ENCODE measurements at regions not wholly inside any gene's neighbourhood (a gene's known extent, or its start where the extent isn't known, plus 50 kb on each side); places are given as distances from the start of the nearest gene placed in this dataset.

GRCh38 chr2:22628906-22629305, 756.1 kb upstream of the KLHL29 start:
- ATAC-seq (no peak), DNase-seq (ENCODE audit: low spot score) (no peak), FAIRE-seq (no peak)
- Histone ChIP-seq H3K27me3 (ENCODE audit: control insufficient read depth in 1 of 2, insufficient read depth in 2 of 2, low read length in 2 of 2) (no peaks in the 10 kb centered on the region), H3K9me3 (ENCODE audit: low read length) (peaks cover 63% of the 10 kb centered on the region), H3K36me3 (replicated peaks in 1 of 2; ENCODE audit: control insufficient read depth in 1 of 2, insufficient read depth in 2 of 2, low read length in 2 of 2) (no peaks in the 10 kb centered on the region), H3K4me1 (ENCODE audit: insufficient read depth, low read length) (no peaks in the 10 kb centered on the region), H3K4me3 (replicated peaks in 1 of 3; ENCODE audit: insufficient read depth in 1 of 3, low read depth in 2 of 3, low read length in 3 of 3) (no peak overlapping the region), H2AFZ (ENCODE audit: low read length) (no peak overlapping the region), H3K9ac (ENCODE audit: insufficient read depth, low read depth, low read length) (no peak overlapping the region), H4K20me1 (ENCODE audit: insufficient read depth, low read length) (no peaks in the 10 kb centered on the region), H3K27ac (ENCODE audit: extremely low read length, insufficient read depth, low read length) (no peak overlapping the region), H3K79me2 (ENCODE audit: insufficient read depth, low read length) (no peaks in the 10 kb centered on the region), H3K4me2 (ENCODE audit: low read depth, low read length) (no peak overlapping the region)
- intact Hi-C loops (cut with micrococcal nuclease; ENCODE audit: unreplicated experiment) = no loop called here
- BruUV-seq (replicated peaks) = no TSS peak
- TF ChIP-seq PAX8 (CRISPR knock-in tag; IDR thresholded peaks at IDR 0.05; ENCODE audit: borderline replicate concordance) (no peak), ZNF510 (CRISPR knock-in tag; IDR thresholded peaks at IDR 0.05; ENCODE audit: low read depth) (no peak), MTF2 (CRISPR knock-in tag; IDR thresholded peaks at IDR 0.05; ENCODE audit: borderline replicate concordance) (no peak), ZKSCAN1 (IDR thresholded peaks at IDR 0.05; ENCODE audit: low read length) (no peak), PHF8 (CRISPR knock-in tag; IDR thresholded peaks at IDR 0.05) (no peak), TBP (CRISPR knock-in tag; IDR thresholded peaks at IDR 0.05) (no peak), TERF1 (CRISPR knock-in tag; IDR thresholded peaks at IDR 0.05) (no peak), PHB2 (IDR thresholded peaks at IDR 0.05; ENCODE audit: partially characterized antibody) (no peak), ZNF775 (CRISPR knock-in tag; IDR thresholded peaks at IDR 0.05; ENCODE audit: borderline replicate concordance) (no peak)
- in situ Hi-C loops (cut with HindIII; ENCODE audit: extremely low pct_ligation_motif_present, low pct_unique_long_range_greater_than_20kb) = no loop called here
- ChIA-PET CTCF (ENCODE audit: low intra/inter-chr PET ratio, low total read pairs) (no interaction called here), POLR2A (no interaction called here)
- WGBS (ENCODE audit: low lambda C conversion rate) = 23% methylated on average over 3 of the region's 3 CpGs

GRCh38 chr2:22634167-22634566, 750.8 kb upstream of the KLHL29 start:
- intact Hi-C loops (cut with micrococcal nuclease; ENCODE audit: unreplicated experiment) = no loop called here
- no peak overlapping the region for H3K27ac ChIP-seq (ENCODE audit: extremely low read length, insufficient read depth, low read length)
- H3K36me3 ChIP-seq (replicated peaks in 1 of 2; ENCODE audit: control insufficient read depth in 1 of 2, insufficient read depth in 2 of 2, low read length in 2 of 2) = no peaks in the 10 kb centered on the region
- H3K4me1 ChIP-seq (ENCODE audit: insufficient read depth, low read length) = no peaks in the 10 kb centered on the region
- no peak overlapping the region for H2AFZ ChIP-seq (ENCODE audit: low read length)
- DNase-seq (ENCODE audit: low spot score) (no peak), ATAC-seq (no peak), FAIRE-seq (no peak)
- no peak overlapping the region for H3K4me3 ChIP-seq (replicated peaks in 1 of 3; ENCODE audit: insufficient read depth in 1 of 3, low read depth in 2 of 3, low read length in 3 of 3)
- no peaks in the 10 kb centered on the region for H3K27me3 ChIP-seq (ENCODE audit: control insufficient read depth in 1 of 2, insufficient read depth in 2 of 2, low read length in 2 of 2)
- CTCF ChIA-PET (ENCODE audit: low intra/inter-chr PET ratio, low total read pairs) = no interaction called here
- H4K20me1 ChIP-seq (ENCODE audit: insufficient read depth, low read length) = no peaks in the 10 kb centered on the region
- no TSS peak for BruUV-seq (replicated peaks)
- in situ Hi-C loops (cut with HindIII; ENCODE audit: extremely low pct_ligation_motif_present, low pct_unique_long_range_greater_than_20kb) = no loop called here
- H3K4me2 ChIP-seq (ENCODE audit: low read depth, low read length) = no peak overlapping the region
- no peak overlapping the region for H3K9ac ChIP-seq (ENCODE audit: insufficient read depth, low read depth, low read length)
- 64% methylated on average over 3 of the region's 3 CpGs for WGBS (ENCODE audit: low lambda C conversion rate)
- peaks cover 81% of the 10 kb centered on the region for H3K9me3 ChIP-seq (ENCODE audit: low read length)
- H3K79me2 ChIP-seq (ENCODE audit: insufficient read depth, low read length) = no peaks in the 10 kb centered on the region
- POLR2A ChIA-PET = no interaction called here
- TF ChIP-seq GABPB1 (CRISPR knock-in tag; IDR thresholded peaks at IDR 0.05) (no peak), ZNF839 (CRISPR knock-in tag; IDR thresholded peaks at IDR 0.05; ENCODE audit: borderline replicate concordance) (no peak), ZNF121 (CRISPR knock-in tag; IDR thresholded peaks at IDR 0.05) (no peak), ZNF883 (CRISPR knock-in tag; IDR thresholded peaks at IDR 0.05; ENCODE audit: not compliant biosample characterization) (no peak), GATAD1 (CRISPR knock-in tag; IDR thresholded peaks at IDR 0.05) (no peak), ZNF747 (CRISPR knock-in tag; IDR thresholded peaks at IDR 0.05; ENCODE audit: borderline replicate concordance) (no peak), AKAP8 (CRISPR knock-in tag; IDR thresholded peaks at IDR 0.05) (no peak), TIGD3 (CRISPR knock-in tag; IDR thresholded peaks at IDR 0.05; ENCODE audit: borderline replicate concordance) (no peak), PHF8 (CRISPR knock-in tag; IDR thresholded peaks at IDR 0.05) (no peak), ZNF282 (IDR thresholded peaks at IDR 0.05; ENCODE audit: partially characterized antibody) (no peak), ZNF670 (CRISPR knock-in tag; IDR thresholded peaks at IDR 0.05; ENCODE audit: borderline replicate concordance) (no peak)

Data from HepG2 (cell line).